GM13976 (cell line): ENCODE measurements at regions not wholly inside any gene's neighbourhood (a gene's known extent, or its start where the extent isn't known, plus 50 kb on each side); places are given as distances from the start of the nearest gene placed in this dataset.

Experiments used
- DNase-seq: peaks from one replicate; pipeline ENCODE4 v3.0.0; 2012; ENCODE audit warnings: low spot score
- in situ Hi-C: fragments of 300-500 bp; cut with MboI; formaldehyde crosslinking; loops from one replicate; pipeline ENCODE4 v1.12.0; 2022; ENCODE audit warnings: low sequenced_read_pairs, mixed read lengths, inconsistent platforms; ENCODE audit not compliant: unreplicated experiment
- TF ChIP-seq, protein P1 (sequence below): IDR thresholded peaks from 2 replicates; pipeline ENCODE4 v1.5.1; 2012; ENCODE audit warnings: borderline replicate concordance, mild to moderate bottlenecking; ENCODE audit not compliant: insufficient read depth; ENCODE audit errors: extremely low read depth, missing control alignments, control extremely low read depth

DNA sequence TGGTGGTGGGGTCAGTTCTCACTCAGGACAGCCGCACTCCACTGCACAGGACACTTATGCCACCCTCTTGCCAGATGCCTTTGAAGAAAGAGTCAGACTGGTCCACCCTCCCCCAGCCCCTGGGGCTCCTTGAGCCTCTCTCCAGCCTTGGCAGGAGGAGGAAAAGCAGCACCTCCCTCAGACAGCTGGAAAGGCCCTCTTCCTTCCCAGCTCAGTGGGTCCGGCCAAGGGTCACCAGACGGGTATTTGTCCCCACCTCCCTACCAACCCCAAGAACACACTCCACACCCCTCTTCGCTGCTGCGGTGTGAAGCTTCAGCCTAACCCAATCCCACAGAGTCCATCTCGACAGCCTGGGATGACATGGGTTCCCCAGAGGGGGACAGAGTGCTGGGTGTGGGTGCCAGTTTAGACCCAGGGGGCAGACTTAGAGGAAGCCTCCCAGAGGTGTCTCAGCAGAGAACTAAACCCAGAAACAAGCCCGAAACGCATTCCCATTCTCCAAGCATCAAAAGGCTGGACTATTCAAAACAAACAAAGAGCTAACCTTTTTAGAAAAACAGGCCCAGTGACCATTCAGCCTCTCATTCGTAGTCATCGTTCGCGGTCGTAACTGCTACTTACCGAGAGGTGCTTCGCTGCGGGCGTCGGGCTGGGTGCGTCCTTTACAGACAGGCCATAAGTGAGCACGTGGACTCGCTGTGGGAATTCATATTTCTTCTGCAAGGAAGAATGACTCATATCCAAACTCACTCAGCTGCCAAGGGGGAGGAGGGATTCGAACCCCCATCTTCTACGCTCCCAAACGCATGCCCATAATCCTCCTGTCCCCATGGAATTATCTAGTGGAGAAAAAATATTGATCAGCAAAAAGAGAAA is 57.5 kb upstream of the ANO1 start:
- TF ChIP-seq, protein P1, sequence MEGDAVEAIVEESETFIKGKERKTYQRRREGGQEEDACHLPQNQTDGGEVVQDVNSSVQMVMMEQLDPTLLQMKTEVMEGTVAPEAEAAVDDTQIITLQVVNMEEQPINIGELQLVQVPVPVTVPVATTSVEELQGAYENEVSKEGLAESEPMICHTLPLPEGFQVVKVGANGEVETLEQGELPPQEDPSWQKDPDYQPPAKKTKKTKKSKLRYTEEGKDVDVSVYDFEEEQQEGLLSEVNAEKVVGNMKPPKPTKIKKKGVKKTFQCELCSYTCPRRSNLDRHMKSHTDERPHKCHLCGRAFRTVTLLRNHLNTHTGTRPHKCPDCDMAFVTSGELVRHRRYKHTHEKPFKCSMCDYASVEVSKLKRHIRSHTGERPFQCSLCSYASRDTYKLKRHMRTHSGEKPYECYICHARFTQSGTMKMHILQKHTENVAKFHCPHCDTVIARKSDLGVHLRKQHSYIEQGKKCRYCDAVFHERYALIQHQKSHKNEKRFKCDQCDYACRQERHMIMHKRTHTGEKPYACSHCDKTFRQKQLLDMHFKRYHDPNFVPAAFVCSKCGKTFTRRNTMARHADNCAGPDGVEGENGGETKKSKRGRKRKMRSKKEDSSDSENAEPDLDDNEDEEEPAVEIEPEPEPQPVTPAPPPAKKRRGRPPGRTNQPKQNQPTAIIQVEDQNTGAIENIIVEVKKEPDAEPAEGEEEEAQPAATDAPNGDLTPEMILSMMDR: no peak
- no peak for DNase-seq
- in situ Hi-C loops: no loop called here

DNA sequence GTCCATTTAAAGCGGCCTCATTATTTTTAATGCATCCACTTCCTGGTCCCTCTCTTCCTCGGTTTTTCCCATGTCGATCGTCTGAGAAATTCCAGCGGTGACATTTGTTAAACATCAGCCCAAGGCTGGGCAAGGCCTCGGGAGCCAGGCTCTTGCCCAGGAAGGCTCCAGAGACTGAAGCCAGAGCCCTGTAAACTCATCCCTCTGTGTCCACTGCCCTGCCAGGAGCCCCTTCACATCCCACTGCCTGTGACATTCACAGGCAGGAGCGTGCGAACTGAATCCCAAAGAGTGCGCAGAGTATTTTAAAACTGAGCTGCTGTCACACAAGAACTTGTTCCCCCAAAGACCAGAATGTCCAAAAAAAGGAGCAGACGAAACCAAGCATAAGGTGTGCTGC is 56.5 kb upstream of the ANO1 start:
- TF ChIP-seq, protein P1: no peak
- in situ Hi-C loops: no loop called here
- no peak for DNase-seq

GRCh38 chr11:70024036-70024772 is 53.9 kb upstream of the ANO1 start:
- DNase-seq: no peak
- in situ Hi-C loops: no loop called here
- TF ChIP-seq, protein P1: no peak

GRCh38 chr11:70024773-70025045 is 53.4 kb upstream of the ANO1 start:
- in situ Hi-C loops: no loop called here
- TF ChIP-seq, protein P1: no peak
- DNase-seq: no peak

DNA sequence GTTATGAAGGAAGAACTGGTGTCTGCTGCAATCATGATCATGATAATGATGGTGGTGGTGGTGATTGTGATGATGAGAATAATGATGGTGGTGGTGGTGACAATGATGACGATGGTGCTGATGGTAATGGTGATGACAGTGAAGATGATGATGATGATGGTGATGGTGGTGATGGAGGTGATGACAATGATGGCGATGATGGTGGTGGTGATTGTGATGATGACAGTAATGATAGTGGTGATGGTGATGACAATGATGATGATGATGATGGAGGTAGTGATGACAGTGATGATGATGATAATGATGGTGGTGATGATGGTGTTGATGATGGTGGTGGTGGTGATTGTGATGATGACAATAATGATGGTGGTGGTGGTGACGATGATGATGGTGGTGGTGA is 52.8 kb upstream of the ANO1 start:
- TF ChIP-seq, protein P1: no peak
- in situ Hi-C loops: no loop called here
- no peak for DNase-seq

DNA sequence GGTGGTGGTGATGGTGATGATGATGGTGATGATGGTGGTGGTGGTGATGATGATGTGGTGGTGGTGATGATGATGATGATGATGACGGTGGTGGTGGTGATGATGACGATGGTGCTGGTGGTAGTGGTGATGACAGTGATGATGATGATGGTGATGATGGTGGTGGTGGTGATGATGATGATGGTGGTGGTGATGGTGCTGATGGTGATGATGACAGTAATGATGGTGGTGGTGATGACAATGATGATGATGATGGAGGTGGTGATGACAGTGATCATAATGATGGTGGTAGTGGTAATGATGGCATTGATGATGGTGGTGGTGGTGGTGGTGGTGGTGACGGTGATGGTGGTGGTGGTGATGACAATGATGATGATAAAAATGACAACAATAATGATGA is 52.1 kb upstream of the ANO1 start:
- in situ Hi-C loops: no loop called here
- DNase-seq: no peak
- TF ChIP-seq, protein P1: no peak
